NCI-H128 (cell line): ENCODE measurements at regions not wholly inside any gene's neighbourhood (a gene's known extent, or its start where the extent isn't known, plus 50 kb on each side); places are given as distances from the start of the nearest gene placed in this dataset.

Source experiments
- DNase-seq: peaks from one replicate; lab custom pipeline; 2025; ENCODE audit not compliant: unreplicated experiment; lab: John Stamatoyannopoulos, UW

- DNase-seq = no peak
These were observed 370.4 kb downstream of the MTX2 start for GRCh38 chr2:176639671-176640070.

DNA sequence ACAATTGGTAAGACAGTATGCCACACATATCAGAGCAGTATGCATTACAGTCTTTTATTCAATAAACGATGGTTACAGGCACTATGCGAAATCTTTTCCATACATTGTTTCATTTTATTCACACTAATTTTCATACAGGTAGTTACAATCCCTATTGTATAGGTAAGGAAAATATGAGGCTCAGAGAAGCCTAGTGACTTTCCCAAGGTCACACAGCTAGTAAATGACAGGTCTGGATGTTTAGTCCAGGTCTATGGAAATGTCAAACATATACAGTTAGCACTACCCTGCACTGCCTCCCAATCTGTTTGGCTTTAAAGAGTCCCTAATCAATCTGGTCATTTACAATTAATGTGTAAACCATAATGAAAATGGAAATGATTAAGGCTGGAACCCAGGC lies 372.2 kb downstream of the MTX2 start:
- no peak for DNase-seq

GRCh38 chr2:176642074-176642473 lies 372.8 kb downstream of the MTX2 start:
- DNase-seq = no peak

DNA sequence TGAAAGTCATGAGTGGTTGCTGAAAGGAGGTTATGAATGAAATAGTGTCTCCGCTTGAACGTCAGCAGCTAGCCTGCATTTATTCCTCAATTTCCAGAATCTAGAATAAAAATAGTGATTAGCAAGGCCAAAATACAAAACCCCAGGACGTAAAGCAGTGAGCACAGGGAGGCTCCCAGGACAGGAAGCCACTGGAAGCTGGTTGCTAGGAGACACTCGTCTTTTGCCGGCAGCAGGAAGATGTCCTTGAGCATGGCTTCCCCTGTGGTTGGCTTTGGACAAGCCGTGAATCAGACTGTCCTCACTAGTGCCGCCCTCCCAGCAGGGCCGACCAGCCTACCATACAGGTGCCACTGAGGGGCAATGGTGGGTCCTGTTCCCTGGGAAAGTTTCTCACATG lies 374.4 kb downstream of the MTX2 start:
- DNase-seq = no peak

- DNase-seq = no peak
These were observed 376.3 kb downstream of the MTX2 start for GRCh38 chr2:176645494-176645893.

GRCh38 chr2:176646033-176646615 lies 376.9 kb downstream of the MTX2 start:
- DNase-seq = no peak

GRCh38 chr2:176647325-176648165 lies 378.3 kb downstream of the MTX2 start:
- DNase-seq = no peak

DNA sequence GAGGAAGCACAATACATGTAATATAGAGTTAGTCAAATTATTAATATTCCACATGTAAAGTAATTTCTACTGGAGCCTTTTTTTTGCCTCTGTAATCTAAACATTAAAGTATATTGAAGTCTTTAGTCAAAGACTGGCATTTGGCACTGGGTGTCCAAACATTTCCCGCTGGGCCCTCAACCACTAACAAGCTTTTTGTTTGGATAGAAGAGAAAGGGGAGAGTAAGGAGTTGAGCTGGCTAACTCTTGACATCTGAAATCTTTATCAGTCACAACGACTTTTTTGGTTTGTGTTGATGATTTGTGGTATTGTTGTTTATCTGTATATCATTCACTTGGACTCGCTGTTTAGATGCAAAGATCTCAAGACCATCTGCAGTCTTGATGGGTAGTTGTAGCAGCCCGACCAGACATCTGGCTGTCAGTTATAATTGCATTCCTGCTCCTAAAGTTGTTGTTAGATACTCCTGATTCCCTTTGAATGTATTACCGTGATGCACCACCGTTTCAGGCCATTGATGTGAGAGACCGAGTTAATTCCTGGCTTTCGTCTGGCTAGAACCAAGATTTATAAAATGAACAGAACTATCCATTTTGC lies 379.6 kb downstream of the MTX2 start:
- DNase-seq = no peak

DNA sequence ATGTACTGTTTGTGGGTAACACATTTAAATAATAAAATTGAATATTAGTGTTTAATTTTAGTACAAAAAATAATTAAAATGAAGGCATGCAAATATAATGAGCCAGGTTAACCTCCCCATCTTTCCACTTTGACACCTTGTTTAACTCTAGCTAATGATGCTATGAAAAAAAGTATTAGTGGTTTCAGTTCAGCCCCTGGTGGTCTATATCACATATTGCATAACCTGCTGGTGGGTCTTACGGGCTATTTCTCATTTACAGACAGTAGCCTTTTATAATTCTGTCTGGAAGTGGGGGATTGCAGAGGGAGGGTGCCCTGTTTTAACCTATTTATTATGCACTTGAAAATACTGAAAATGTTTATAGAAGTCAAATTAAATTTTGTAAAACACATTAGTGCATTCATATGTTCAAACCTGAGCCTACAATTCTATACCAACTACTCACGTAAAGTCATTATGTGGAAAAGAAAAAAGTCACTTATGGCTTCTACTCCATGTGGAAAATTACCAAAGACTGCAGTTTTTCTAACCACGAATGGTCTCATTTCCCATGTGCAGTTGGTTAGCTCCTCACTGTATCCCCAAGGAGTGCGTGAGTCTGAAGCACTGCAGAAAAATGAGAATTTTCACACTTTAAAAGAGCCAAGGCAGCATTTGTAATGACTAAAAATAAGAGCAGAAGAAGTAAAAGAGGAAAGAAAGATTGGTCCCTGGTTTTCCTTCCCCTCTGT lies 381.0 kb downstream of the MTX2 start:
- DNase-seq = no peak

- DNase-seq = no peak
These were observed 381.8 kb downstream of the MTX2 start for GRCh38 chr2:176650838-176651555.

GRCh38 chr2:176652300-176653182 lies 383.3 kb downstream of the MTX2 start:
- DNase-seq = peak; percentile 9

DNA sequence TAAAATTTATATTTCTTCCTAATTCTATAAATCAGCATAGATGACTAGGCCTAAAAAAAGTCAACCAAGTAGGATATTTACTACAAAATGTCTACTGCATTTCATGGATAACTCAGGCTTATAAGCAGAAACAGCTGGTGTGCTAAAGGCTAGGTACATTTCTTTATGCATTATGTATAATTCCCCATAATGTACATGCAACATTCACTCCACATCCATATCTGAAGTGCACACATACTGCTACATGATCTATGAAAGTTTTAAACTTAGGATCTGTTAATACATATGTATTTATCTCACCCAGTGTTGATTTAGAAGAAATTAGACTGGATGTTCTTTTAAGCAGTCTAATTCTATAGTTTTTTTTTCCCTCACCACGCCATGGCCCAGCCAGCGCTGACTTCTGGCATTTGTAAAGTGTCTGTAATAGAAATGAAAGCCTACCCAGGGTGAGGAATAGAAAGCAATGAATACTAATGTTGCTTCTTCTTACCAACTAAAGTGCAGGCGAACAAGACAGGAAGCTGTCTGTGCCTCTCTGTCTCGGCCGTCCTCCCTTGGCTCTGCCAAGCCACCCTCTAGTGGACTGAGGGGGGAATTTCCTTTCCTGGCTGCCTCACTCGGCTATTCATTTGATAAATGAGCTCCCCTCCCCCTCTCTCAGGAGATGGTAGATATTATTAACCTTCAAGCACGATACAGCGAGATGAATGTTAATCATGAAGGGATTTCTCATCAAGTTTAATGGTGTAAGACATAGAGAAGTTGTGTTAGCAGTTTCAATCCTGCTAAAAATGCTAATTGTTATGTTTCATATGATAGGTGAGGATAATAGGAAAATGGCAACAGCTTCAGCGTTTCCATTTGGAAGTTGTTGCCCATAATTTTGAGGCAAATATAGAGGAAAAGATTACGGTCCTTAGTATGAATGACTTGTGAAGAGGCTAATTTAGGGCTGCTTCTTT lies 384.5 kb downstream of the MTX2 start:
- DNase-seq = no peak

DNA sequence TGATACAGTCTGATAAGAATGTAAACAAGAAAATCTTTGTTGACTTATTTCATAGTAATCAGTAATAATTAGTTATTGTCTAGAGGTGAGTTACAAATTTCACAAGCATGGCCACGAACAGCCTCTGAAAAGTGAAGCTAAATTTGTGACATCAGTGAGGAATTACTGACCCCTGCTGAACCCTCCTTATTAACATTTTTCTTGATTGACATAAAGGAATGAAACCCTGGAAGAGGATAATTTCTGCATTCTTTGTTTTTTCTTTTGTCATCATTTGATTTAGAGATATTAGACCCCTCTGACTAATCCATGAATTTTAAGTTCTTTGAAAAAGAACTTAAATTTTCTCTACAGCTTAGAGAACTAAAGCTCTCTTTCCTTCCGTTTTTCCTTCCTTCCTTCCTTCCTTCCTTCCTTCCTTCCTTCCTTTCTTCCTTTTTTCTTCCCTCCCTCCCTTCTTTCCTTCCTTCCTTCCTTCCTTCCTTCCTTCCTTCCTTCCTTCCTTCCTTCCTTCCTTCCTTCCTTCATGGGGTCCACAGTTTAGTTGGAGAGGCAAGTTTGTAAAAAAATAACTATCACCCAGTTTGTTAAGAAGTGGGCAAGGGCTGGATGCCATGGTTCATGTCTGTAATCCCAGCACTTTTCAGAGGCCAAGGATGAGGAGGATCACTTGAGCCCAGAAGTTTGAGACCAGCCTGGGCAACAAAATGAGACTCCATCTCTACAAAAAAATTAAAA lies 387.0 kb downstream of the MTX2 start:
- DNase-seq = no peak

- DNase-seq = no peak
These were observed 387.5 kb downstream of the MTX2 start for GRCh38 chr2:176656776-176657140.

DNA sequence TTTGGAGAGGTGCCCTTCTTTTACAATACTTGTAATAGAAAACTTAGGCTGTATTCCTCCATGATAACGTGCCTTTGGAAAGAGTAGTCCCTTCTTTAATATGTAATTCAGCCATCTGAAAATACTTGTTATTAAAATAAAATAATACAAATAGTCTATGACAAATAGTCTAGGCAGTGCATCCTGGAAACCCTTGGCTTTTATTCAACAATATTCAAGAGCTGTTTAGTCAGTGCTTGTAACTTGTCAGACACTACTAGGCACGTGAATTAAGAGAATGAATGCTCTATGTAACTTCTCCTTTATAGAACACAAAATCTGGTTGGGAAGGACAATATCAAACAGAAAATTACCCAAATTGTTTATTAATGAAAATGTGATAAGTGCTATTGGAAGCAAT lies 388.2 kb downstream of the MTX2 start:
- DNase-seq = no peak

GRCh38 chr2:176658708-176659107 lies 389.5 kb downstream of the MTX2 start:
- DNase-seq = no peak

DNA sequence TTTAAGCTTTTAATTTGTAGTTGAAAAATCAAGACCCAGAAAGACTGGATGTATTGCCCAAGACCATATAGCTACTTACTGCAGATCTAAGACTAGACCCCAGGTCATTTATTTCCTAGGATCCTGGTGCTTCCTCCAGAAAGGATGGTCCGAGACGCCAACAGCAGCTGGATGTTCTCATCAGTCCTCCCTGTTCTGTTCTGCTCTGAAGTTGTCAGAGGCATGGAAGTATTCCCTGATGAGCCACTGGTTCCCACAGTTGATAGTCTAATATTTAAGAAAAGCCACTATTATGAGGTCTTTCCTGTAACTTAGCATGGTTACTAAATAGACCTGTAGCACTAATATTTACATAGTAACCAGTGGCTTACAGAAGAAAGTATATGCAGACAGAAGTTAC lies 393.5 kb downstream of the MTX2 start:
- DNase-seq = no peak

DNA sequence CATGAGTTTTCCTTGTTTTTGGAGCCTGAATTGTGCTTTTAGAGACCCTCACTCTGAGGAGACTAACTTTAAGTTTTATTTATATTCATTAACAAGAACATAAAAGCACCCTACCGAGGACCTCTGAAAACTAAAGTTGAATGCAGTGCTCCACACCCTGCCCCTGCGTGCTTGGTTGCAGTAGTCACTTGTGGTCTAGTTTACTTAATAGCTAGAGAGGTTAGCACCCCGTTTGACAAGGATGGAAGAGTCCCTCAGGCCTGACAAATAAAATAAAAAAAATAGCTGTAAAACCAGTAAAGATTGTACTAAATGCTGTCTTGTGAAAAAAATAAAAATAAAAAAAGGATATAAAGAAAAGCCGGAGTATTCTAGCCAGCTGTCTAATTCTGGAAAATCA lies 395.2 kb downstream of the MTX2 start:
- no peak for DNase-seq
